PC-9 (cell line): ENCODE measurements at regions not wholly inside any gene's neighbourhood (a gene's known extent, or its start where the extent isn't known, plus 50 kb on each side); places are given as distances from the start of the nearest gene placed in this dataset.

Source experiments
- BruUV-seq: library from RNA; stranded (reverse); fragments of 400-500 nt; replicated peaks from 2 replicates; lab custom pipeline; 2021; lab: Mats Ljungman, UMichigan
- CTCF ChIA-PET: fragments of 300-600 bp; sonication (Branson Sonifier 250); formaldehyde crosslinking; loops from one replicate; lab custom pipeline; 2022; ENCODE audit warnings: antibody characterized with exemption; lab: Charles Lee
- POLR2A ChIA-PET: fragments of 300-600 bp; sonication (Branson Sonifier 250); formaldehyde crosslinking; loops from one replicate; lab custom pipeline; 2022; ENCODE audit warnings: antibody characterized with exemption; ENCODE audit not compliant: unreplicated experiment; lab: Charles Lee
- DNase-seq, 2 experiments: peaks; one replicate each; pipeline versions ENCODE4 v3.0.0 to v3.0.0-alpha.2; 2015 to 2022; ENCODE audit warnings: mixed read lengths in 1 of 2
- H2AFZ ChIP-seq: fragments of 200-600 bp; sonication (generic); 2 replicates; pipeline ENCODE4 v1.8.1; 2017; ENCODE audit warnings: antibody characterized with exemption
- H3F3A ChIP-seq: fragments of 200-600 bp; sonication (generic); 2 replicates; pipeline ENCODE4 v1.8.1; 2017; ENCODE audit warnings: antibody characterized with exemption, mild to moderate bottlenecking, low read depth; ENCODE audit not compliant: insufficient read depth
- H3K27ac ChIP-seq: fragments of 200-600 bp; sonication (generic); 2 replicates; pipeline ENCODE4 v1.6.1; 2016; ENCODE audit warnings: mixed run types
- H3K27me3 ChIP-seq: fragments of 200-600 bp; sonication (generic); 2 replicates; pipeline ENCODE4 v1.6.1; 2016; ENCODE audit warnings: low read depth, mixed run types; ENCODE audit not compliant: insufficient read depth
- H3K36me3 ChIP-seq: fragments of 200-600 bp; sonication (generic); 2 replicates; pipeline ENCODE4 v1.6.1; 2016; ENCODE audit warnings: low read depth, mixed run types
- H3K4me1 ChIP-seq: fragments of 200-600 bp; sonication (generic); replicated peaks from 2 replicates; pipeline ENCODE4 v1.6.1; 2016; ENCODE audit warnings: mixed run types; ENCODE audit not compliant: insufficient read depth
- H3K4me2 ChIP-seq: fragments of 200-600 bp; sonication (generic); 2 replicates; pipeline ENCODE4 v1.6.1; 2017; ENCODE audit warnings: mixed run types
- H3K4me3 ChIP-seq: fragments of 200-600 bp; sonication (generic); 2 replicates; pipeline ENCODE4 v1.6.1; 2016; ENCODE audit warnings: mixed run types
- H3K79me2 ChIP-seq: fragments of 200-600 bp; sonication (generic); 2 replicates; pipeline ENCODE4 v1.6.1; 2017; ENCODE audit warnings: low read depth, mixed run types
- H3K9me2 ChIP-seq: fragments of 200-600 bp; sonication (generic); 2 replicates; pipeline ENCODE4 v1.8.1; 2017; ENCODE audit warnings: mild to moderate bottlenecking; ENCODE audit not compliant: insufficient read depth
- H3K9me3 ChIP-seq: fragments of 200-600 bp; sonication (generic); 2 replicates; pipeline ENCODE4 v1.8.1; 2016; ENCODE audit warnings: low read depth; ENCODE audit not compliant: insufficient read depth
- H4K20me1 ChIP-seq: fragments of 200-600 bp; sonication (generic); 2 replicates; pipeline ENCODE4 v1.8.1; 2017; ENCODE audit not compliant: insufficient read depth
- CTCF ChIP-seq: fragments of 200-600 bp; sonication (generic); conservative IDR thresholded peaks from 2 replicates; pipeline ENCODE4 v1.6.1; 2017; ENCODE audit warnings: mixed run types, antibody characterized with exemption, mild to moderate bottlenecking, moderate library complexity
- EZH2 ChIP-seq: fragments of 200-600 bp; sonication (generic); IDR thresholded peaks from 2 replicates; pipeline ENCODE4 v1.8.0; 2017; ENCODE audit warnings: antibody characterized with exemption, low read depth
- intact Hi-C: fragments of 100-400 bp; cut with micrococcal nuclease; formaldehyde crosslinking; loops from one replicate; pipeline ENCODE4 v1.10.0; 2022; ENCODE audit not compliant: unreplicated experiment

DNA sequence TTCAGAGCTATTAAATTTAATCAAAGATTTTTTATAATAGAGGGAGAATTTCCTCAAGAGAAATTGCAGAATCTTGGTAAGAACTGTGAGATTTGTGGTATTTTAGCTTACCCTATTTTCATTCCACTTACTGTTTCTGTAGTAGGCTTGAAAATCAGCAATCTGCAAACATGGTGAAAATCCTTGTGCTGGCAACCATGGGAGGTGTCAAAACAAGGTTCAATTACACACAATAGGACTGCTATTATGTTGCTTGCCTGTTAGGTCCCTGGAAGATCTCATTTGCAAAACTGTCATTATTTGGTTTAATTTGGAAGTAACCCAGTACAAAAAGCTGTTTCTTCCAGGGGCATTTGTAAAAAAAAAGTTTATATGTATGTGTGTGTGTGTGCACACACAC, 662.8 kb upstream of the SLITRK6 start:
- Histone ChIP-seq H3K27me3 (no peaks in the 10 kb centered on the region), H3K9me2 (no peaks in the 10 kb centered on the region), H3K79me2 (no peaks in the 10 kb centered on the region), H3K36me3 (no peaks in the 10 kb centered on the region), H4K20me1 (no peaks in the 10 kb centered on the region), H3F3A (no peaks in the 10 kb centered on the region), H2AFZ (no peak overlapping the region), H3K4me1 (no peaks in the 10 kb centered on the region), H3K9me3 (no peaks in the 10 kb centered on the region), H3K27ac (no peak overlapping the region), H3K4me2 (no peak overlapping the region), H3K4me3 (no peak overlapping the region)
- POLR2A ChIA-PET = no interaction called here
- no peak for TF ChIP-seq CTCF
- TF ChIP-seq EZH2 = no peak
- intact Hi-C loops = loop anchor here (10.0 kb wide), 1 partner anchor 377 kb away; no protein-coding TSS in a partner anchor
- BruUV-seq = no TSS peak
- CTCF ChIA-PET = no interaction called here
- no peak for DNase-seq

DNA sequence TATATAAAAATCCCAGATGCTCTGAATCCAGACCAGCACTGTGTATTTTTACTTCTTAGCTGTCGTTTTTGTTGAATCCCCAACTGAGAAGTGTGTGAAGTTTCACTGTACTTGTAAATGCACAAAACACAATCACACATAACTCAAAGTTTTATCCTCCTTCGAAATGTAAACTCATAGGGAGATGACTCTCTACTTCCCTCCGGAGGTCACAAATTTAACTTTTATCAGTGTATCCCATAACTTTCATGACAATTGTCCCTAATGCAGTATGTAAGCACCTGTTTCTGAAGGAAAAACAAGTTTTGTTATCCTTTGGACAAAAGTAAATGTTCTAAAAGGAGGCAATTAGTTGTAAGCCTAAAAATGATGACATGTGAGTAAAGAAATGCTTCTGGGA, 665.0 kb upstream of the SLITRK6 start:
- TF ChIP-seq EZH2 (no peak), CTCF (peak; percentile 41; the same call in 1 of the 2 replicates)
- Histone ChIP-seq H3F3A (no peaks in the 10 kb centered on the region), H3K9me2 (no peaks in the 10 kb centered on the region), H3K36me3 (no peaks in the 10 kb centered on the region), H2AFZ (no peak overlapping the region), H3K79me2 (no peaks in the 10 kb centered on the region), H3K9me3 (no peaks in the 10 kb centered on the region), H3K27ac (no peak overlapping the region), H3K27me3 (no peaks in the 10 kb centered on the region), H3K4me2 (no peak overlapping the region), H4K20me1 (no peaks in the 10 kb centered on the region), H3K4me3 (no peak overlapping the region), H3K4me1 (no peaks in the 10 kb centered on the region)
- intact Hi-C loops = loop anchor here (10.0 kb wide), 1 partner anchor 379 kb away; no protein-coding TSS in a partner anchor
- DNase-seq = no peak
- ChIA-PET POLR2A (no interaction called here), CTCF (no interaction called here)
- no TSS peak for BruUV-seq

DNA sequence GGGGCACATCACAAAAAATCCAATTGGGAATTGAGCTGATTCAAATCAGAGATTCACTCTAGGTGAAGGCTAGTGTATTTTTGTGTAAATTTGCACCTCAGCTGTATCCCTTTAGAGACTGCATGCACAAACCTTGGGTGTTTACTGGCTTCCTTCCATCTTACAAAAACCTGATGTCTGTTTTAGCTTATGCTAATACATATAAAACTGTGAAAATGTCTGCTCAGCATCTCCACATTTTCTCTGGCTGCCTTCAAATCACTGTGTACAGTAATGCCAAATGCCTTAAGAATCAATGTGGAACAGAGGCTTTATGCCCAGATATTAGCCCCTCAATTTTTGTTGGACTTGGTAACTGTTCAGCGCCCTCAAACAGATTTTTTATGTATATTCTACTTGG, 675.8 kb upstream of the SLITRK6 start:
- ChIA-PET CTCF (no interaction called here), POLR2A (no interaction called here)
- Histone ChIP-seq H3K9me3 (no peaks in the 10 kb centered on the region), H4K20me1 (no peaks in the 10 kb centered on the region), H2AFZ (no peak overlapping the region), H3K4me3 (no peak overlapping the region), H3K36me3 (no peaks in the 10 kb centered on the region), H3K27me3 (no peaks in the 10 kb centered on the region), H3K9me2 (no peaks in the 10 kb centered on the region), H3K79me2 (no peaks in the 10 kb centered on the region), H3K4me1 (no peaks in the 10 kb centered on the region), H3F3A (no peaks in the 10 kb centered on the region), H3K27ac (no peak overlapping the region), H3K4me2 (no peak overlapping the region)
- TF ChIP-seq EZH2 (no peak), CTCF (no peak)
- no peak for DNase-seq
- no TSS peak for BruUV-seq
- intact Hi-C loops = no loop called here
